Activated B cell treated with CpG ODN at 0.5 μM for 24 hours (primary cell): ENCODE measurements at regions not wholly inside any gene's neighbourhood (a gene's known extent, or its start where the extent isn't known, plus 50 kb on each side); places are given as distances from the start of the nearest gene placed in this dataset.

Experiments used
- ATAC-seq: fragments of 200-7000 bp; cut with Tn5 transposase; one replicate; pipeline ENCODE4 v1.10.0; 2021; ENCODE audit warnings: low read depth, mild to moderate bottlenecking, moderate library complexity
- CTCF ChIA-PET: fragments of 350-600 bp; sonication (Branson Sonifier 250); formaldehyde crosslinking; loops from one replicate; lab custom pipeline; 2021; ENCODE audit warnings: antibody characterized with exemption; lab: Charles Lee
- POLR2A ChIA-PET: fragments of 350-600 bp; sonication (Branson Sonifier 250); formaldehyde crosslinking; loops from one replicate; lab custom pipeline; 2021; ENCODE audit warnings: antibody characterized with exemption; lab: Charles Lee
- DNase-seq: peaks from one replicate; pipeline ENCODE4 v3.0.0; 2022
- H3K27ac Mint-ChIP-seq: one replicate; pipeline ENCODE4 v1.8.0; 2020; ENCODE audit warnings: mixed read lengths
- H3K27me3 Mint-ChIP-seq: one replicate; pipeline ENCODE4 v1.8.0; 2021; ENCODE audit warnings: mixed read lengths
- H3K36me3 Mint-ChIP-seq: one replicate; pipeline ENCODE4 v1.8.0; 2021; ENCODE audit warnings: low read depth, mixed read lengths
- H3K4me1 Mint-ChIP-seq: one replicate; pipeline ENCODE4 v1.8.0; 2021; ENCODE audit warnings: mixed read lengths
- H3K4me3 Mint-ChIP-seq: one replicate; pipeline ENCODE4 v1.8.0; 2020; ENCODE audit warnings: mild to moderate bottlenecking, mixed read lengths
- H3K9me3 Mint-ChIP-seq: one replicate; pipeline ENCODE4 v1.8.0; 2020; ENCODE audit warnings: mixed read lengths
- CTCF ChIP-seq: fragments of 200-600 bp; IDR thresholded peaks from one replicate; pipeline ENCODE4 v1.8.0; 2022; ENCODE audit warnings: antibody characterized with exemption, mild to moderate bottlenecking
- intact Hi-C: fragments of 100-400 bp; cut with micrococcal nuclease; formaldehyde crosslinking; loops from one replicate; pipeline ENCODE4 v1.15.1; 2024

- DNase-seq (no peak), ATAC-seq (no peak)
- no peaks in the 10 kb centered on the region for H3K36me3 Mint-ChIP-seq
- POLR2A ChIA-PET, result no interaction called here
- intact Hi-C loops, result no loop called here
- TF ChIP-seq CTCF, result no peak
- H3K4me1 Mint-ChIP-seq, result no peaks in the 10 kb centered on the region
- H3K27ac Mint-ChIP-seq, result no peak overlapping the region
- H3K4me3 Mint-ChIP-seq, result no peak overlapping the region
- CTCF ChIA-PET, result no interaction called here
- H3K27me3 Mint-ChIP-seq, result peaks cover 16% of the 10 kb centered on the region
- H3K9me3 Mint-ChIP-seq, result no peaks in the 10 kb centered on the region
Observed at GRCh38 chr12:30829876-30830275, 75.1 kb upstream of the CAPRIN2 start.

GRCh38 chr12:30828686-30829085 lies 73.9 kb upstream of the CAPRIN2 start:
- H3K4me3 Mint-ChIP-seq, result no peak overlapping the region
- no peaks in the 10 kb centered on the region for H3K4me1 Mint-ChIP-seq
- ChIA-PET CTCF (no interaction called here), POLR2A (no interaction called here)
- ATAC-seq (no peak), DNase-seq (no peak)
- no peaks in the 10 kb centered on the region for H3K9me3 Mint-ChIP-seq
- intact Hi-C loops, result no loop called here
- no peaks in the 10 kb centered on the region for H3K36me3 Mint-ChIP-seq
- TF ChIP-seq CTCF, result no peak
- H3K27me3 Mint-ChIP-seq, result peaks cover 24% of the 10 kb centered on the region
- H3K27ac Mint-ChIP-seq, result no peak overlapping the region

GRCh38 chr12:30827101-30828066 lies 72.6 kb upstream of the CAPRIN2 start:
- ATAC-seq (no peak), DNase-seq (no peak)
- intact Hi-C loops, result no loop called here
- ChIA-PET POLR2A (no interaction called here), CTCF (no interaction called here)
- no peak for TF ChIP-seq CTCF
- H3K9me3 Mint-ChIP-seq, result no peaks in the 10 kb centered on the region
- H3K36me3 Mint-ChIP-seq, result no peaks in the 10 kb centered on the region
- peaks cover 6% of the 10 kb centered on the region for H3K4me1 Mint-ChIP-seq
- peaks cover 31% of the 10 kb centered on the region for H3K27me3 Mint-ChIP-seq
- H3K4me3 Mint-ChIP-seq, result no peak overlapping the region
- H3K27ac Mint-ChIP-seq, result no peak overlapping the region

- POLR2A ChIA-PET, result no interaction called here
- DNase-seq, result no peak
Observed at GRCh38 chr12:30826276-30826675, 71.5 kb upstream of the CAPRIN2 start.

More at GRCh38 chr12:30826276-30826675, 71.5 kb upstream of the CAPRIN2 start:
- no peak for TF ChIP-seq CTCF
- Mint-ChIP-seq H3K4me3 (no peak overlapping the region), H3K27ac (no peak overlapping the region), H3K4me1 (peaks cover 12% of the 10 kb centered on the region), H3K9me3 (no peaks in the 10 kb centered on the region), H3K27me3 (peaks cover 34% of the 10 kb centered on the region), H3K36me3 (no peaks in the 10 kb centered on the region)
- CTCF ChIA-PET, result no interaction called here
- no peak for ATAC-seq
- intact Hi-C loops, result no loop called here
